ENCODE measurements at regions not wholly inside any gene's neighbourhood (a gene's known extent, or its start where the extent isn't known, plus 50 kb on each side); places are given as distances from the start of the nearest gene placed in this dataset.
A peak's percentile ranks its signal among the peaks of the same experiment; 100 is the strongest.

GRCh38 chr4:56086073-56086541 is 137.4 kb downstream of the CEP135 start:
- DNase-seq (ENCODE audit: low read depth) = peak; percentile 9

DNA sequence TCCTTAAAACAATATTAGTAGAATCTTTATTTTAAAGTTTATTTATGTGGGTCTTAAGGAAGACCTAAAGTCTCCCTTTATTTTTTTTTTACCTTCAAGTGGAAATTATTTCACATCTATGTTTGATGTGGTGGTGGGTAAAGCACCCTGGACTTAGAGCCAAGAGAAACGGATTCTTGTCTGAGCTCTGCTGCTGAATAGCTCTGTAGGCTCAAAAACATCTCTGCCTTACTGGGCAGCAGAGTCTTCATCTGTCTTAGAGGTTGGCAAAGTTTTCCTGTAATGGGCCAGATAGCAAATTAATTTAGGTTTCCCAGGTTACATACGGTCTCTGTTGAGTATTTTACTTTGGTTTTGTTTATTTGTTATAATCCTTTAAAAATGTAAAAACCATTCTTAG is 136.5 kb downstream of the CEP135 start:
- no peak for DNase-seq (ENCODE audit: low read depth)

DNA sequence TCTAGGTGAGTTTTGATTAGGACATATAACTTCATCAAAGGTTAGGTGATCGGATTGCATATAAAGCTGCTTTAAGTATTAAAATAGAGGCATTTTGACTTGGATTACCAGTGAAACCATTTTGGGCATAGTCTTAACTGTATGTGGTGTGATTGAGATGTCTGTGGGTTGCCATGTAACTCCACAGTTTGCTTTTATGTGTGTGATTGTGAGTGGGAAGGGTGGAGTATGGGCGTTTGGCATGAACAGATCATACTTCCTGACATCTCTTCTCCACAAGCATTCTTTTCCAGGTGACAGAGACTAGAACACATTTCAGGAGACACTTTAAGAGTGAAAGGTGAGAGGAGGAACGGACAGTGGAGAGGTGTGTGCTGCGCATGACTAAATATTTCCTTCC is 136.1 kb downstream of the CEP135 start:
- no peak for DNase-seq (ENCODE audit: low read depth)
